NT2/D1 (cell line): ENCODE measurements at regions not wholly inside any gene's neighbourhood (a gene's known extent, or its start where the extent isn't known, plus 50 kb on each side); places are given as distances from the start of the nearest gene placed in this dataset.

Experiments
- DNase-seq: peaks from one replicate; pipeline ENCODE4 v3.0.0-alpha.2; 2011; ENCODE audit warnings: low read depth, low spot score
- H3K27me3 ChIP-seq: 2 replicates; pipeline ENCODE4 v1.6.0; 2011; ENCODE audit warnings: mild to moderate bottlenecking; ENCODE audit not compliant: insufficient read length, insufficient read depth
- H3K36me3 ChIP-seq: 2 replicates; pipeline ENCODE4 v1.6.1; 2011; ENCODE audit warnings: mild to moderate bottlenecking, low read length, mixed read lengths; ENCODE audit not compliant: insufficient read depth, insufficient read length
- H3K4me1 ChIP-seq: 2 replicates; pipeline ENCODE4 v1.5.1; 2011; ENCODE audit not compliant: insufficient read depth, insufficient read length
- H3K4me3 ChIP-seq: 2 replicates; pipeline ENCODE4 v1.5.1; 2011; ENCODE audit warnings: low read depth; ENCODE audit not compliant: insufficient read length
- H3K9ac ChIP-seq: 2 replicates; pipeline ENCODE4 v1.6.0; 2011; ENCODE audit warnings: low read depth; ENCODE audit not compliant: insufficient read length
- H3K9me3 ChIP-seq: 2 replicates; pipeline ENCODE4 v1.5.1; 2011; ENCODE audit warnings: mild to moderate bottlenecking, low read length; ENCODE audit not compliant: insufficient read depth
- SUZ12 ChIP-seq: IDR thresholded peaks from 2 replicates; pipeline ENCODE4 v1.6.1; 2011; ENCODE audit not compliant: insufficient read length, insufficient read depth; ENCODE audit errors: extremely low read depth
- YY1 ChIP-seq: IDR thresholded peaks from 2 replicates; pipeline ENCODE4 v1.6.1; 2011; ENCODE audit not compliant: insufficient read length, insufficient read depth
- ZNF274 ChIP-seq: IDR thresholded peaks from 2 replicates; pipeline ENCODE4 v1.6.1; 2011; ENCODE audit warnings: mild to moderate bottlenecking, low read depth, low read length

GRCh38 chr20:39181490-39181889 is 219.3 kb downstream of the DHX35 start:
- peaks cover 12% of the 10 kb centered on the region; the same call in 1 of the 2 replicates for H3K9me3 ChIP-seq
- no peak for DNase-seq
- H3K9ac ChIP-seq, result no peak overlapping the region
- H3K27me3 ChIP-seq, result no peaks in the 10 kb centered on the region
- H3K36me3 ChIP-seq, result no peaks in the 10 kb centered on the region
- no peak for TF ChIP-seq ZNF274
- no peak for TF ChIP-seq SUZ12
- TF ChIP-seq YY1, result no peak
- no peaks in the 10 kb centered on the region for H3K4me1 ChIP-seq
- H3K4me3 ChIP-seq, result no peak overlapping the region

DNA sequence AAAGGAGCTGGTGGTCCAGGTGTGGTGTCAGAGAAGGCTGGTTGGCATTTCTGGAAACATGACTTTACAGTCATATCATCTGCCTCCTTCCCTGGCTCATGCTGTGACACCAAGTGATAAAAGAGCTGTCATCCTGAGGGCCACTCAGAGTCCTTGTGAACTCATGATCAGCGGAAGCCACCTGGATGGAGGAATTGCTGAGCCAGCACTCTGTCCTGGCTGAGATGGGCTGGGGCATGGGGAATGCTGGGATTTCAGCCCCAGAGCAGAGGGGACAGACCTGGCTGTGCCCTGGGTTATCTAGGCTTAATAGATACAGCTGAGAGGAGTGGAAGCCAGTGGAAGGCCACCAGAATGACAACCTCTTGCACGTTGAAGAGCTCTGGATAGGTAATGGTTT is 214.3 kb downstream of the DHX35 start:
- H3K9ac ChIP-seq, result no peak overlapping the region
- H3K4me3 ChIP-seq, result no peak overlapping the region
- no peaks in the 10 kb centered on the region for H3K27me3 ChIP-seq
- H3K9me3 ChIP-seq, result no peaks in the 10 kb centered on the region
- TF ChIP-seq ZNF274 (no peak), SUZ12 (no peak), YY1 (no peak)
- DNase-seq, result no peak
- no peaks in the 10 kb centered on the region for H3K36me3 ChIP-seq
- H3K4me1 ChIP-seq, result no peaks in the 10 kb centered on the region

GRCh38 chr20:39170896-39171463 is 208.8 kb downstream of the DHX35 start:
- Histone ChIP-seq H3K9ac (no peak overlapping the region), H3K27me3 (no peaks in the 10 kb centered on the region), H3K9me3 (no peaks in the 10 kb centered on the region), H3K4me1 (no peaks in the 10 kb centered on the region), H3K36me3 (no peaks in the 10 kb centered on the region), H3K4me3 (no peak overlapping the region)
- no peak for DNase-seq
- TF ChIP-seq YY1, result no peak
- TF ChIP-seq ZNF274, result no peak
- no peak for TF ChIP-seq SUZ12

GRCh38 chr20:39165099-39165498 is 203.0 kb downstream of the DHX35 start:
- no peak overlapping the region for H3K9ac ChIP-seq
- no peak overlapping the region for H3K4me3 ChIP-seq
- no peak for DNase-seq
- no peaks in the 10 kb centered on the region for H3K27me3 ChIP-seq
- no peaks in the 10 kb centered on the region for H3K36me3 ChIP-seq
- no peaks in the 10 kb centered on the region for H3K9me3 ChIP-seq
- no peak for TF ChIP-seq SUZ12
- TF ChIP-seq ZNF274, result no peak
- no peak for TF ChIP-seq YY1
- no peaks in the 10 kb centered on the region for H3K4me1 ChIP-seq

DNA sequence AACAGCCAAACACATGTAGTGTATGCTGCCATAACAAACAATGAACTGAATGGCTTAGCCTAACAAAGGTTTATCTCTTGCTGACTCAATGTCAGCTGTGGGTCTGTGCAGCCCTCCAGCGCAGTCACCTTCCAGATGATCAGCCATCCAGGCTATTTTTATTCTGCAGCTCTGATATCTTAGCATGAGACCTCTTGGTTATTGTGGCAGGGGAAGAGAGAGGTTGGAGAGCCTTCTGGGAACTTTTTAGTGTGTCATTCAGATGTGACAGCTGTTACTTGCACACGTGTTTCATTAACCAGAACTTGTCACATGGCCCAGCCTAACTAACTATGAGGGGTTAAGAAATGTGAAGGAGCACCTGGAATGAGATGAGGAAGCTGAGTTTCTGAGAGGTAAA is 202.5 kb downstream of the DHX35 start:
- TF ChIP-seq SUZ12 (no peak), ZNF274 (no peak), YY1 (no peak)
- no peaks in the 10 kb centered on the region for H3K9me3 ChIP-seq
- no peaks in the 10 kb centered on the region for H3K27me3 ChIP-seq
- H3K9ac ChIP-seq, result no peak overlapping the region
- DNase-seq, result no peak
- no peak overlapping the region for H3K4me3 ChIP-seq
- no peaks in the 10 kb centered on the region for H3K36me3 ChIP-seq
- no peaks in the 10 kb centered on the region for H3K4me1 ChIP-seq

DNA sequence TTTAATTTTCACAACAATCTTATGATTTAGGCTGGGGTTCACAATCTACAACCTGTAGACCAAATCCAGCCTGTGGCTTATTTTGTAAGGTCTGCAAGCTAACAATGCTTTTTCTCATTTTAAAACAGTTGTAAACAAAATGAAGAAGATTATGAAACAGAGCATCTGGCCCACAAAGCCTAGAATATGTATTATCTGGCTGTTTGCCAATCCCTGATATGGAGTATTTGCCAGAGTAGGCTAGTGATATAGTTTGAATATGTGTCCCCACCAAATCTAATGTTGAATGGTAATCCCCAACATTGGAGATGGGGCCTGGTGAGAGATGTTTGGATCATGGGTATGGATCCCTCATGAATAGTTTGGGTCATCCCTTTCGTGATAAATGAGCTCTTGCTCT is 201.8 kb downstream of the DHX35 start:
- no peaks in the 10 kb centered on the region for H3K36me3 ChIP-seq
- no peak for DNase-seq

DNA sequence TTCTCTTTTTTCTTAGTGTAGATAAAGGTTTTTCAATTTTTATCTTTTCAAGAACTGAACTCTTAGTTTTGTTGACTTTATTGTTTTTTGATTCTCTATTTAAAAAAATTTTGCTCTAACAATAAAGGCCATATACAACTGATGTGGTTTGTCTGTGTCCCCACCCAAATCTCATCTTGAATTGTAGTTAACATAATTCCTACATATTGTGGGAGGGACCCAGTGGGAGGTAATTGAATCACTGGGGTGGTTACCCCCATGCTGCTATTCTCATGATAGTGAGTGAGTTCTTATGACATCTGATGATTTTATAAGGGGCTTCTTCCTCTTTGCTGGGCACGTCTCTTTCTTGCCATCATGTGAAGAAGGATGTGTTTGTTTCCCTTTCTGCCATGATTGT is 199.8 kb downstream of the DHX35 start:
- no peak for DNase-seq
- H3K4me1 ChIP-seq, result no peaks in the 10 kb centered on the region
- no peak overlapping the region for H3K4me3 ChIP-seq
- no peak for TF ChIP-seq YY1
- TF ChIP-seq SUZ12, result no peak
- no peak for TF ChIP-seq ZNF274
- H3K27me3 ChIP-seq, result no peaks in the 10 kb centered on the region
- no peaks in the 10 kb centered on the region for H3K9me3 ChIP-seq
- H3K9ac ChIP-seq, result no peak overlapping the region
- H3K36me3 ChIP-seq, result no peaks in the 10 kb centered on the region

More for the DNA sequence above, 201.8 kb downstream of the DHX35 start:
- H3K9me3 ChIP-seq, result no peaks in the 10 kb centered on the region
- no peaks in the 10 kb centered on the region for H3K27me3 ChIP-seq
- H3K9ac ChIP-seq, result no peak overlapping the region
- H3K4me3 ChIP-seq, result no peak overlapping the region
- no peaks in the 10 kb centered on the region for H3K4me1 ChIP-seq
- TF ChIP-seq SUZ12, result no peak
- no peak for TF ChIP-seq YY1
- TF ChIP-seq ZNF274, result no peak

- Histone ChIP-seq H3K9ac (no peak overlapping the region), H3K36me3 (no peaks in the 10 kb centered on the region), H3K9me3 (no peaks in the 10 kb centered on the region), H3K27me3 (no peaks in the 10 kb centered on the region), H3K4me3 (no peak overlapping the region), H3K4me1 (no peaks in the 10 kb centered on the region)
- DNase-seq, result no peak
- TF ChIP-seq YY1 (no peak), ZNF274 (no peak), SUZ12 (no peak)
Observed at GRCh38 chr20:39155971-39156370, 193.8 kb downstream of the DHX35 start.
